ENCODE measurements at regions not wholly inside any gene's neighbourhood (a gene's known extent, or its start where the extent isn't known, plus 50 kb on each side); places are given as distances from the start of the nearest gene placed in this dataset.

DNA sequence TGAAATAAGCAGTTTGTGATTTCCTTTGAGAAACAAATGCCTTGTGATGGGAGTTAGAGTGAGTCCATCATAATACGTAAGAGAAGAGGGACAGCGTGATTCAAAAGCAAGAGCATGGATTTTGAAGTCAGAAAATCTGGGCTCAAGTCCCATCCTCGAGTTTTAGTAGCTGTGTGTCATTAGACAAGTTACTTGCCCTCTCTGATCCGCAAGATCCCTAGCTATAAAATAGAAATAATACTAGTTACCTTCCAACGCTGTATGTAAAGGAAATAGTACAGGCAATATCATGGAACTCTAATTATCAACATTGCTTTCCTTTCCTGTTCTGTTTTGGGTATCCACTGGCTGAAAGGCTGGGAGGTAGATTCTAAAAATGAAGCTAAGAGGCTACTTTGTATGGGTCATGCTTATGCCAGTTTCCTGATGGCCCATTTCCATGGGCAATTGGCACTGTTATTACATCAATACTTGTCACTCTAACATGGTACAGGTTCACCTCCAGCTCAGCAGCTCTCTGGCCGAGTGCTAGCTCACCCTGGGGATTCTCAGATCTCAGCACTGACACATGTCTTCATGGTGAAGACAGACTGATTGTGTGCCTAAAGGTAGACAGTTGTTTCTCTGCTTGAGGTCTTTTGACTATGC, 241.7 kb upstream of the KLF4 start:
- Mint-ChIP-seq H3K4me1 (no peaks in the 10 kb centered on the region), H3K27ac (no peak overlapping the region), H3K36me3 (no peaks in the 10 kb centered on the region), H3K4me3 (no peak overlapping the region), H3K9me3 (peaks cover 3% of the 10 kb centered on the region), H3K27me3 (no peaks in the 10 kb centered on the region)
- CTCF ChIA-PET: no interaction called here
- DNase-seq: no peak

DNA sequence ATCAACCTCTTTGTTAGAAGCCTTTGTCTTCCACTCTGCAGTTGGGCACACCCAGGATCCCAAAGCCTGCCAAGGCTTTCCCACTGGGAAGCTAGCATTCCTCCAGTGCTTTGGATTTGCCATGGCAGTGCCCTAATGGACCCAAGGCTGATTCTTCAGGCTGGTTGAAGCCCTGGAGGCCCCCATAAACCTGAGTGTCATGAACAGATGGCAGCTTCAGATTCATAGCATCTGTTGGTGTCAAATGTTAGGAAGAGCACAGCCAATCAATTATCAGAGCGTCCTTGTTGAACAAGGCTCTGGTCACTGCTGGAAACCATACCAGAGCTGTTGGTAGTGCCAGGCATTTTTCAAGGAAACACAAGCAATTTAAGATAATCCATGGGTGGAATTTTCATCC, 241.1 kb upstream of the KLF4 start:
- no peaks in the 10 kb centered on the region for H3K27me3 Mint-ChIP-seq
- no peak overlapping the region for H3K27ac Mint-ChIP-seq
- no peaks in the 10 kb centered on the region for H3K36me3 Mint-ChIP-seq
- CTCF ChIA-PET: no interaction called here
- no peak for DNase-seq
- peaks cover 3% of the 10 kb centered on the region for H3K9me3 Mint-ChIP-seq
- H3K4me1 Mint-ChIP-seq: no peaks in the 10 kb centered on the region
- no peak overlapping the region for H3K4me3 Mint-ChIP-seq

- H3K4me3 Mint-ChIP-seq: no peak overlapping the region
- no peak for DNase-seq
- H3K9me3 Mint-ChIP-seq: peaks cover 11% of the 10 kb centered on the region
- no peaks in the 10 kb centered on the region for H3K27me3 Mint-ChIP-seq
- no peak overlapping the region for H3K27ac Mint-ChIP-seq
- H3K36me3 Mint-ChIP-seq: no peaks in the 10 kb centered on the region
- CTCF ChIA-PET: interaction anchor here (0.7 kb wide), 1 partner anchor 853 kb away, joined by 3 read pairs; no protein-coding TSS in a partner anchor
- no peaks in the 10 kb centered on the region for H3K4me1 Mint-ChIP-seq
These were observed 237.7 kb upstream of the KLF4 start for GRCh38 chr9:107727086-107727780.

- no peak overlapping the region for H3K27ac Mint-ChIP-seq
- no peaks in the 10 kb centered on the region for H3K36me3 Mint-ChIP-seq
- H3K9me3 Mint-ChIP-seq: peaks cover 12% of the 10 kb centered on the region
- no peaks in the 10 kb centered on the region for H3K27me3 Mint-ChIP-seq
- CTCF ChIA-PET: no interaction called here
- no peak for DNase-seq
- H3K4me1 Mint-ChIP-seq: no peaks in the 10 kb centered on the region
- no peak overlapping the region for H3K4me3 Mint-ChIP-seq
These were observed 233.4 kb upstream of the KLF4 start for GRCh38 chr9:107723015-107723414.

GRCh38 chr9:107721705-107722245, 232.2 kb upstream of the KLF4 start:
- H3K27ac Mint-ChIP-seq: no peak overlapping the region
- no peaks in the 10 kb centered on the region for H3K36me3 Mint-ChIP-seq
- no peak for DNase-seq
- H3K4me3 Mint-ChIP-seq: no peak overlapping the region
- H3K4me1 Mint-ChIP-seq: no peaks in the 10 kb centered on the region
- peaks cover 18% of the 10 kb centered on the region for H3K9me3 Mint-ChIP-seq
- H3K27me3 Mint-ChIP-seq: no peaks in the 10 kb centered on the region
- CTCF ChIA-PET: no interaction called here

- Mint-ChIP-seq H3K36me3 (no peaks in the 10 kb centered on the region), H3K27ac (no peak overlapping the region)
These were observed 230.9 kb upstream of the KLF4 start for GRCh38 chr9:107720501-107720900.

GRCh38 chr9:107717529-107718314, 228.2 kb upstream of the KLF4 start:
- CTCF ChIA-PET: no interaction called here
- H3K9me3 Mint-ChIP-seq: peaks cover 13% of the 10 kb centered on the region
- DNase-seq: no peak
- H3K4me3 Mint-ChIP-seq: no peak overlapping the region
- no peaks in the 10 kb centered on the region for H3K27me3 Mint-ChIP-seq
- no peaks in the 10 kb centered on the region for H3K4me1 Mint-ChIP-seq
- H3K27ac Mint-ChIP-seq: no peak overlapping the region
- H3K36me3 Mint-ChIP-seq: no peaks in the 10 kb centered on the region

More at GRCh38 chr9:107720501-107720900, 230.9 kb upstream of the KLF4 start:
- Mint-ChIP-seq H3K4me3 (no peak overlapping the region), H3K9me3 (peaks cover 18% of the 10 kb centered on the region), H3K27me3 (no peaks in the 10 kb centered on the region), H3K4me1 (no peaks in the 10 kb centered on the region)
- DNase-seq: no peak
- CTCF ChIA-PET: no interaction called here

DNA sequence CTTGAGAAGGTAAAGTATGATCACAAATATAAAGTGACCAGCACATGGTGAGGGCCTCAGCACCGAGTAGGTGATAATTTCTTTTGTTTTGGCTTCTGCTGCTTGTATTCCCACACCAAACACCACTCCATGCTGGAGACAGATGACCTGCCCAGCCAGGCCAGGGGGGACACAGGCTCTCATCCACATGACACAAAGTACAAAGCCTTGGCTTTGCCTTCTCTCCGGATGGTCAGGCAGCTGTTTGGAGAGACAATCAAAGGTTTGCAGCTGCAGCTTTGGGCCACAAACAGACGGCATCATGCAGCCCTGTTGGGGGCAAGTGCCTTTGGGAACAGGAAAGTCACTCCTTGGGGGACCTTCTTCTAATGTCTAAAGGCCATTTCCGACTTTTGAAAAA, 226.2 kb upstream of the KLF4 start:
- H3K36me3 Mint-ChIP-seq: no peaks in the 10 kb centered on the region
- no peaks in the 10 kb centered on the region for H3K4me1 Mint-ChIP-seq
- no peak for DNase-seq
- H3K4me3 Mint-ChIP-seq: no peak overlapping the region
- peaks cover 11% of the 10 kb centered on the region for H3K9me3 Mint-ChIP-seq
- no peaks in the 10 kb centered on the region for H3K27me3 Mint-ChIP-seq
- CTCF ChIA-PET: no interaction called here
- H3K27ac Mint-ChIP-seq: no peak overlapping the region

DNA sequence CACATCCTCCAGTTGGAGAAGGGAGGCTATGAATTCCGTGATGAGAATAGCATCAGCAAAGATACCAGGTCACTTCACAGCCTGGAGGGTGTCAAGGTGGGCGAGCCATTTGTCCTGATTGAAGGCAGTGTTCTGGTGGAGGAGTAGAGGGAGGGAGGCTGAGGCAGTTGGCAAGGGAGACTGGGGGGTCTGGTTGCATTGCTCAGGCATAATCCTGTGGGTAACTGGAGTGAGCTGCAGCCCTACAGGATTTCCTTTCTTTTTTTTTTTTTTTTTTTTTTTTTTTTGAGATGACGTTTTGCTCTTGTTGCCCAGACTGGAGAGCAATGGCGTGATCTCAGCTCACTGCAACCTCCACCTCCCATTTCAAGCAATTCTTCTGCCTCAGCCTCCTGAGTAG, 223.9 kb upstream of the KLF4 start:
- no peak overlapping the region for H3K4me3 Mint-ChIP-seq
- CTCF ChIA-PET: no interaction called here
- no peak overlapping the region for H3K27ac Mint-ChIP-seq

GRCh38 chr9:107712390-107712789, 222.8 kb upstream of the KLF4 start:
- H3K36me3 Mint-ChIP-seq: no peaks in the 10 kb centered on the region
- H3K9me3 Mint-ChIP-seq: peaks cover 4% of the 10 kb centered on the region
- no peaks in the 10 kb centered on the region for H3K4me1 Mint-ChIP-seq
- H3K27ac Mint-ChIP-seq: no peak overlapping the region
- no peaks in the 10 kb centered on the region for H3K27me3 Mint-ChIP-seq
- H3K4me3 Mint-ChIP-seq: no peak overlapping the region
- DNase-seq: no peak
- CTCF ChIA-PET: no interaction called here

More for the DNA sequence above, 223.9 kb upstream of the KLF4 start:
- Mint-ChIP-seq H3K9me3 (peaks cover 9% of the 10 kb centered on the region), H3K27me3 (no peaks in the 10 kb centered on the region), H3K36me3 (no peaks in the 10 kb centered on the region), H3K4me1 (no peaks in the 10 kb centered on the region)
- no peak for DNase-seq

- H3K9me3 Mint-ChIP-seq: no peaks in the 10 kb centered on the region
- no peaks in the 10 kb centered on the region for H3K27me3 Mint-ChIP-seq
- CTCF ChIA-PET: no interaction called here
- H3K36me3 Mint-ChIP-seq: no peaks in the 10 kb centered on the region
- no peak overlapping the region for H3K4me3 Mint-ChIP-seq
- DNase-seq: no peak
- no peak overlapping the region for H3K27ac Mint-ChIP-seq
- no peaks in the 10 kb centered on the region for H3K4me1 Mint-ChIP-seq
These were observed 222.0 kb upstream of the KLF4 start for GRCh38 chr9:107711542-107711941.

- no peak for DNase-seq
- CTCF ChIA-PET: no interaction called here
These were observed 221.4 kb upstream of the KLF4 start for GRCh38 chr9:107710953-107711352.

GRCh38 chr9:107710546-107710945, 221.0 kb upstream of the KLF4 start:
- DNase-seq: no peak
- Mint-ChIP-seq H3K4me3 (no peak overlapping the region), H3K27me3 (no peaks in the 10 kb centered on the region), H3K36me3 (no peaks in the 10 kb centered on the region), H3K4me1 (no peaks in the 10 kb centered on the region), H3K9me3 (no peaks in the 10 kb centered on the region), H3K27ac (no peak overlapping the region)
- CTCF ChIA-PET: no interaction called here

More at GRCh38 chr9:107710953-107711352, 221.4 kb upstream of the KLF4 start:
- no peaks in the 10 kb centered on the region for H3K27me3 Mint-ChIP-seq
- no peak overlapping the region for H3K4me3 Mint-ChIP-seq
- H3K27ac Mint-ChIP-seq: no peak overlapping the region
- no peaks in the 10 kb centered on the region for H3K36me3 Mint-ChIP-seq
- no peaks in the 10 kb centered on the region for H3K4me1 Mint-ChIP-seq
- H3K9me3 Mint-ChIP-seq: no peaks in the 10 kb centered on the region

- no peak for DNase-seq
- no peak overlapping the region for H3K27ac Mint-ChIP-seq
- H3K27me3 Mint-ChIP-seq: no peaks in the 10 kb centered on the region
- H3K36me3 Mint-ChIP-seq: no peaks in the 10 kb centered on the region
- no peak overlapping the region for H3K4me3 Mint-ChIP-seq
- H3K4me1 Mint-ChIP-seq: no peaks in the 10 kb centered on the region
- CTCF ChIA-PET: interaction anchor here (0.5 kb wide), 1 partner anchor 183 kb away, joined by 3 read pairs; no protein-coding TSS in a partner anchor
- no peaks in the 10 kb centered on the region for H3K9me3 Mint-ChIP-seq
These were observed 219.2 kb upstream of the KLF4 start for GRCh38 chr9:107708791-107709190.
